Rectal smooth muscle tissue (tissue), 1 donor: ENCODE measurements at regions not wholly inside any gene's neighbourhood (a gene's known extent, or its start where the extent isn't known, plus 50 kb on each side); places are given as distances from the start of the nearest gene placed in this dataset.
"Not testable (repeated sequence)": the region's sequence is repeated elsewhere in the genome, so short reads cannot be mapped to it uniquely, and the experiment has no call there.

ENCODE experiments used
- H3K27ac ChIP-seq: one replicate; pipeline ENCODE4 v1.7.0; 2013; ENCODE audit warnings: low read depth, low read length, inconsistent platforms
- H3K27me3 ChIP-seq: one replicate; pipeline ENCODE4 v1.7.0; 2013; ENCODE audit warnings: low read length; ENCODE audit not compliant: control insufficient read depth, insufficient read depth
- H3K36me3 ChIP-seq: one replicate; pipeline ENCODE4 v1.7.0; 2013; ENCODE audit warnings: low read length; ENCODE audit not compliant: control insufficient read depth, insufficient read depth
- H3K4me1 ChIP-seq: one replicate; pipeline ENCODE4 v1.7.0; 2013; ENCODE audit warnings: low read length; ENCODE audit not compliant: control insufficient read depth, insufficient read depth
- H3K4me3 ChIP-seq: one replicate; pipeline ENCODE4 v1.7.0; 2013; ENCODE audit warnings: low read length
- H3K9ac ChIP-seq: one replicate; pipeline ENCODE4 v1.7.0; 2013; ENCODE audit warnings: low read length

DNA sequence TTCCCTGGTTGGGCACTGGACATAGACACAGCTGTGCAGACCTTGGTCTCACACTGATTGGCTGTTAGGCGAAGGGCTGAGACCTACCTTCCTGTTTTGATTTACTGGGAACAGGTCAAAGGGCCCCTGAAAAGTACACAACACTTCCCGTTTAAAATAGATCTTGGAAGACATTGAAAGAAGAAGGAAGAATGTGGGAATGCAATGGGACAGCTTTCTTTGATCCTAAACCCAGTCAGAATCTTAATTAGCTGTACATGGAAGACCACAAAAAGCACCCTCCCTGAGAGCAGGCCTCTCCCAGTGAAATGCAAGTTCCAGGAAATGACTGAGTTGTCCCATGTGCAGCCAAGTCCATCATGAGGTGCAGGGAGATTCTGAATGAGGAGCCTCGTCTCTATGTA, 83.6 kb upstream of the EXOC2 start:
- Histone ChIP-seq H3K27me3 (no peaks in the 10 kb centered on the region), H3K9ac (no peak overlapping the region), H3K27ac (no peak overlapping the region), H3K4me1 (no peaks in the 10 kb centered on the region), H3K4me3 (no peak overlapping the region), H3K36me3 (no peaks in the 10 kb centered on the region)

- Histone ChIP-seq H3K27me3 (no peaks in the 10 kb centered on the region), H3K36me3 (no peaks in the 10 kb centered on the region), H3K9ac (no peak overlapping the region), H3K4me1 (no peaks in the 10 kb centered on the region), H3K4me3 (no peak overlapping the region), H3K27ac (no peak overlapping the region)
These were observed 82.9 kb upstream of the EXOC2 start for GRCh38 chr6:775863-776262.

DNA sequence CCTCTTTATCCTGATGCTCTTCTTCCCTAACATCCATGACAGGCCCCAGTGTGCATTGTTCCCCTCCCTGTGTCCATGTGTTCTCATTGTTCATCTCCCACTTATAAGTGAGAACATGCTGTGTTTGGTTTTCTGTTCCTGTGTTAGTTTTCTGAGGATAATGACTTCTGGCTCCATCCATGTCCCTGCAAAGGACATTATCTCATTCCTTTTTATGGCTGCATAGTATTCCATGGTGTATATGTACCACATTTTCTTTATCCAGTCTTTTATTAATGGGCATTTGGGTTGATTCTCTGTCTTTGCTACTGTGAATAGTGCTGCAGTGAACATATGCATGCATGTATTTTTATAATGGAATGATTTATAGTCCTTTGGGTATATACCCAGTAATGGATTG, 78.7 kb upstream of the EXOC2 start:
- not testable (repeated sequence) for H3K4me1 ChIP-seq

GRCh38 chr6:767755-768512, 75.0 kb upstream of the EXOC2 start:
- Histone ChIP-seq H3K9ac (no peak overlapping the region), H3K36me3 (no peaks in the 10 kb centered on the region), H3K4me3 (no peak overlapping the region), H3K27ac (no peak overlapping the region), H3K27me3 (no peaks in the 10 kb centered on the region), H3K4me1 (no peaks in the 10 kb centered on the region)

More for the DNA sequence above, 78.7 kb upstream of the EXOC2 start:
- not testable (repeated sequence) for H3K36me3 ChIP-seq, H3K27ac ChIP-seq, H3K4me3 ChIP-seq, H3K27me3 ChIP-seq, H3K9ac ChIP-seq

GRCh38 chr6:766625-767024, 73.7 kb upstream of the EXOC2 start:
- no peak overlapping the region for H3K4me3 ChIP-seq
- no peaks in the 10 kb centered on the region for H3K27me3 ChIP-seq
- no peak overlapping the region for H3K9ac ChIP-seq
- no peaks in the 10 kb centered on the region for H3K36me3 ChIP-seq
- no peak overlapping the region for H3K27ac ChIP-seq
- H3K4me1 ChIP-seq, result no peaks in the 10 kb centered on the region

GRCh38 chr6:761997-762396, 69.1 kb upstream of the EXOC2 start:
- no peaks in the 10 kb centered on the region for H3K27me3 ChIP-seq
- no peak overlapping the region for H3K27ac ChIP-seq
- H3K4me1 ChIP-seq, result no peaks in the 10 kb centered on the region
- H3K9ac ChIP-seq, result no peak overlapping the region
- H3K36me3 ChIP-seq, result no peaks in the 10 kb centered on the region
- peak overlapping the region; percentile 54 for H3K4me3 ChIP-seq

GRCh38 chr6:760982-761955, 68.3 kb upstream of the EXOC2 start:
- no peak overlapping the region for H3K27ac ChIP-seq
- no peak overlapping the region for H3K9ac ChIP-seq
- H3K36me3 ChIP-seq, result no peaks in the 10 kb centered on the region
- peak overlapping the region; percentile 54 for H3K4me3 ChIP-seq
- H3K4me1 ChIP-seq, result no peaks in the 10 kb centered on the region
- no peaks in the 10 kb centered on the region for H3K27me3 ChIP-seq

DNA sequence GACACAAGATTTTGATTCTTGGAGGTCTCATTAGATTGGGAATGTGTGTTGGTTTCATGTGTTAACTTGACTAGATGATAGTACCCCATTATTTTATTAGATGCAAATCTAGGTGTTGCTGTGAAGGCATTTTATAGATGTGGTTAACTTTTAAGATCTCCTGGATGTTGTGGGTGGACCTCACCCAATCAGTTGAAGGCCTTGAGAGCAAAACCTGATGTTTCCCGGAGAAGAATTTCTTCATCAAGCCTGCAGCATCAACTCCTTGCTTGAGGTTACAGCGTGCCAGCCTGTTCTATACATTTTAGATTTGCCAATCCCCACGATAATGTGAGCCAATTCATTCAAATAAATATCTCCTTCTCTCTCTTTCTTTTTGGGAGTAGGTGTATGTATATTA, 66.8 kb upstream of the EXOC2 start:
- Histone ChIP-seq H3K4me3 (no peak overlapping the region), H3K36me3 (no peaks in the 10 kb centered on the region), H3K9ac (no peak overlapping the region), H3K27me3 (no peaks in the 10 kb centered on the region), H3K27ac (no peak overlapping the region), H3K4me1 (no peaks in the 10 kb centered on the region)

GRCh38 chr6:756224-756623, 63.3 kb upstream of the EXOC2 start:
- Histone ChIP-seq H3K4me1 (no peaks in the 10 kb centered on the region), H3K4me3 (no peak overlapping the region), H3K36me3 (no peaks in the 10 kb centered on the region), H3K9ac (no peak overlapping the region), H3K27me3 (no peaks in the 10 kb centered on the region), H3K27ac (no peak overlapping the region)

GRCh38 chr6:754202-754601, 61.3 kb upstream of the EXOC2 start:
- H3K27ac ChIP-seq, result no peak overlapping the region
- no peaks in the 10 kb centered on the region for H3K36me3 ChIP-seq
- H3K4me1 ChIP-seq, result no peaks in the 10 kb centered on the region
- H3K27me3 ChIP-seq, result no peaks in the 10 kb centered on the region
- no peak overlapping the region for H3K4me3 ChIP-seq
- no peak overlapping the region for H3K9ac ChIP-seq

DNA sequence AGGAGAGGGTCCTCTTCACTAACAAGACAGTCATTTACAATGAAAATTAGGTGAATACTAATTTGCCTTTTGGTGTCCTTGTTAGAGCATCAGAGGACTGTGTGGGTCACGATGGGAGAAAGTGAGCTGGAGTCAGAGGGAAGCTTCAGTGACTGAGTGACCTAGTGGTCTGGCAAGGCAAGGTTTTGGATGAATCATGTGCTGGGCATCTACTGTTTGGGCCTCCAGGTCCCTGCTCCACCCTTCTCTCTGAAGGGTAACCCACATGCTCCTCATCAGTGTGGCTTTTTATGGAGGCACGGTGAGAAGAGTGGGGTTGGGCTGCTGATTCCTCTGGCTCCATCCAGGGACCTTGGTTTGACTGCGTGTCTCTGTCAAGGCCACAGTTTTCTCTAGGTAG, 60.5 kb upstream of the EXOC2 start:
- H3K4me1 ChIP-seq, result no peaks in the 10 kb centered on the region
- H3K4me3 ChIP-seq, result no peak overlapping the region
- H3K27ac ChIP-seq, result no peak overlapping the region
- no peaks in the 10 kb centered on the region for H3K36me3 ChIP-seq
- no peaks in the 10 kb centered on the region for H3K27me3 ChIP-seq
- H3K9ac ChIP-seq, result no peak overlapping the region

- Histone ChIP-seq H3K4me3 (no peak overlapping the region), H3K9ac (no peak overlapping the region), H3K4me1 (no peaks in the 10 kb centered on the region), H3K27me3 (no peaks in the 10 kb centered on the region), H3K27ac (no peak overlapping the region), H3K36me3 (no peaks in the 10 kb centered on the region)
These were observed 59.5 kb upstream of the EXOC2 start for GRCh38 chr6:752438-752837.
